Mesodermal cell (in vitro differentiated cells): ENCODE measurements at regions not wholly inside any gene's neighbourhood (a gene's known extent, or its start where the extent isn't known, plus 50 kb on each side); places are given as distances from the start of the nearest gene placed in this dataset.

Experiments
- H3K27ac ChIP-seq: 2 replicates; pipeline ENCODE4 v1.7.0; 2013; ENCODE audit warnings: mild to moderate bottlenecking, low read depth, low read length, moderate library complexity; ENCODE audit not compliant: severe bottlenecking
- H3K36me3 ChIP-seq: 2 replicates; pipeline ENCODE4 v1.7.1; 2013; ENCODE audit warnings: mild to moderate bottlenecking, low read length, moderate library complexity; ENCODE audit not compliant: control insufficient read depth, insufficient read depth
- H3K4me1 ChIP-seq: one replicate; pipeline ENCODE4 v1.7.1; 2013; ENCODE audit warnings: mild to moderate bottlenecking, low read length; ENCODE audit not compliant: insufficient read depth, control insufficient read depth, poor library complexity, severe bottlenecking
- H3K4me3 ChIP-seq: 2 replicates; pipeline ENCODE4 v1.7.0; 2013; ENCODE audit warnings: low read length, control low read depth, mild to moderate bottlenecking; ENCODE audit not compliant: insufficient read depth, poor library complexity, severe bottlenecking; ENCODE audit errors: extremely low read depth
- H3K9me3 ChIP-seq: 2 replicates; pipeline ENCODE4 v1.7.1; 2013; ENCODE audit warnings: mild to moderate bottlenecking, low read length, moderate library complexity; ENCODE audit not compliant: control insufficient read depth
- WGBS, 2 experiments: methylation state at CpG; one replicate each; pipeline ENCODE4 v1.1.5; 2013; ENCODE audit warnings: missing lambda C conversion rate in 2 of 2; ENCODE audit not compliant: insufficient coverage in 2 of 2; 5-methylcytosine and 5-hydroxymethylcytosine counted together

- Histone ChIP-seq H3K4me3 (no peak overlapping the region), H3K9me3 (no peaks in the 10 kb centered on the region), H3K36me3 (no peaks in the 10 kb centered on the region), H3K27ac (no peak overlapping the region), H3K4me1 (no peaks in the 10 kb centered on the region)
- no CpG with 5 or more reads among the region's 1 CpG for WGBS, 2 experiments
These were observed 74.1 kb downstream of the DIPK2A start for GRCh38 chr3:144045766-144046165.

GRCh38 chr3:144049374-144049773 is 77.8 kb downstream of the DIPK2A start:
- no peaks in the 10 kb centered on the region for H3K9me3 ChIP-seq
- H3K36me3 ChIP-seq: no peaks in the 10 kb centered on the region
- H3K4me1 ChIP-seq: no peaks in the 10 kb centered on the region
- H3K4me3 ChIP-seq: no peak overlapping the region
- 90 to 100% methylated on average over 2 of the region's 5 CpGs for WGBS, 2 experiments
- H3K27ac ChIP-seq: no peak overlapping the region

DNA sequence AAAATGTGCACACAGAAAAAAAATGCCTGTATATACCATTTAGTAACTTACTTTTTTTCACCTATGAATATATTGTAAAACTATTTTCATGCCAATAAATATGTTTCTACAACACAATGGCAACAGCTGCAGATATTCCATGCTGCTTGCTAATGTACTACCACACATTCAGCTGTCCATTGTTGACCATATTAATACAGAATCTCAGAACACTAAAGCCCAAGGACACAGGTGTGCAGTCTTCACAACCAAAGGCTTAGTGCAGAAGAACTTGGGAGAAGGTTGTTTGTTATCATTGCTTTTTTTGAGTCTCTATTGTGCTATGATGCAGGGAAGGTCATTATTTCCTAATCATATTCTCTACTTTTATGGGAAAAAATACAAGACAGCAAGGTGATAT is 79.6 kb downstream of the DIPK2A start:
- Histone ChIP-seq H3K36me3 (no peaks in the 10 kb centered on the region), H3K4me3 (no peak overlapping the region), H3K9me3 (no peaks in the 10 kb centered on the region), H3K27ac (no peak overlapping the region), H3K4me1 (peaks cover 3% of the 10 kb centered on the region)

- Histone ChIP-seq H3K27ac (no peak overlapping the region), H3K9me3 (no peaks in the 10 kb centered on the region), H3K36me3 (no peaks in the 10 kb centered on the region), H3K4me1 (peaks cover 3% of the 10 kb centered on the region), H3K4me3 (no peak overlapping the region)
These were observed 80.7 kb downstream of the DIPK2A start for GRCh38 chr3:144052275-144052674.

GRCh38 chr3:144053121-144053520 is 81.5 kb downstream of the DIPK2A start:
- 100% methylated on average over 1 of the region's 1 CpG; no CpG with 5 or more reads in 1 of the 2 experiments for WGBS, 2 experiments
- Histone ChIP-seq H3K36me3 (no peaks in the 10 kb centered on the region), H3K4me3 (no peak overlapping the region), H3K4me1 (peaks cover 3% of the 10 kb centered on the region), H3K9me3 (no peaks in the 10 kb centered on the region), H3K27ac (no peak overlapping the region)

DNA sequence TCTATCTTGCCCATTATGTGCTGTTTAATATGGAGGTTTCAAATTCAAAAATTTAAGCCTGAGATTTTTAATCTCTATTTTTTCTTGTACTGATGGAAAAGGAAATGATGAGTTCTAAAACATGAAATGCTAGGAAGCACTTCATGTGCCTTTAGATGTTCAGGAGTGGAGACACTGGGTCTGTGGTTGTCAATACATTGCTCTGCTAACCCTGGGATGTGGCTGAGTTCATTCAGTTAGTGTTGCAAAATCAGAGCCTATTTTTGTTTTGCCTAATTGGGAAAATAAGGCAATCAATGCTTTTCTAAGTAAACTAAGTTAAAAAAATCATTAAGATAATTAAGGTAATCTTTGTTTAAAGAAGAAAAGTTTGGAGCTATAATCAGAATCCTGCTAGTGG is 83.1 kb downstream of the DIPK2A start:
- H3K4me3 ChIP-seq: no peak overlapping the region
- no peaks in the 10 kb centered on the region for H3K36me3 ChIP-seq
- peaks cover 3% of the 10 kb centered on the region for H3K4me1 ChIP-seq
- H3K27ac ChIP-seq: no peak overlapping the region
- no peaks in the 10 kb centered on the region for H3K9me3 ChIP-seq

GRCh38 chr3:144055604-144056003 is 84.0 kb downstream of the DIPK2A start:
- H3K9me3 ChIP-seq: no peaks in the 10 kb centered on the region
- H3K27ac ChIP-seq: no peak overlapping the region
- H3K4me1 ChIP-seq: peaks cover 3% of the 10 kb centered on the region
- WGBS, 2 experiments: no CpG with 5 or more reads among the region's 1 CpG
- H3K36me3 ChIP-seq: no peaks in the 10 kb centered on the region
- H3K4me3 ChIP-seq: no peak overlapping the region

DNA sequence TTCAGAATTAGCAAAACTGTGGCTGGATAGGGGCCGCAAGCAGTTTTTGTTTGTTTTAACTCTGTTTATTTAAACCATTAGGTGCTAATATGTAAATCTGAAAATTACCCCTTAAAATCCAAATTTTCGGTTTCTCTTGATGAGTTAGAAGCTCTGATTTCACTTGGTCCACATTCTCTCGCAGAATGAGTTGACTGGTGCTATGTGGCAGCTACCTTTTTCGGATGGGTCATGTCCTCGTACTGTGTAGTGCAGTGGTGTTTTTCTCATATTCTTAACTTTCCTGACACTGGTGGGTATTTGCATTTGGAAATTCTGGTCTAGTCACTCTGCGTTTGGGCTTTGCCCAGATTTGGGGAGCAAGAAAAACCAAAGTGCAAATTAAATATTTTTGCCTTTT is 87.1 kb downstream of the DIPK2A start:
- H3K9me3 ChIP-seq: no peaks in the 10 kb centered on the region
- H3K4me3 ChIP-seq: no peak overlapping the region
- peaks cover 3% of the 10 kb centered on the region for H3K4me1 ChIP-seq
- no CpG with 5 or more reads among the region's 6 CpGs for WGBS, 2 experiments
- no peak overlapping the region for H3K27ac ChIP-seq
- H3K36me3 ChIP-seq: no peaks in the 10 kb centered on the region

DNA sequence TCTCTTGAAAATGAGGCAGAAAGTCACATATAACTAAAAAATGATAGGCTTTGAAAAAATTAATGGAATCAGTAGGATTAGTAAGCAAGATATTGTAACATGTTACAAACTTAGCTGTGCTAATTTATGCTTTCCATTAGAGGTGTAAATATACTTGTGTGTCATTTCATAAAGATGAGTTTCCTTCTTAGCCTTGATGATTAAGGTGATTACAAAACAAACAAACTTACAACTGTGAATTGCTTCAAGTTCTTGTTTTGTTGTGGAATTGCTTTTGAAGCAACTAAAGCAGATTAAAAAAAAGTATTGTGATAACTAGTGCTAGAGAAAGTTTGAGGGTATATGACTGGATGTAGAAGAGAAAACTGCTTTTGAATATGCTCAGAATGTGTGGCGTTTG is 87.9 kb downstream of the DIPK2A start:
- no peaks in the 10 kb centered on the region for H3K9me3 ChIP-seq
- H3K27ac ChIP-seq: no peak overlapping the region
- H3K4me1 ChIP-seq: peaks cover 3% of the 10 kb centered on the region
- no CpG with 5 or more reads among the region's 1 CpG for WGBS, 2 experiments
- H3K4me3 ChIP-seq: no peak overlapping the region
- H3K36me3 ChIP-seq: no peaks in the 10 kb centered on the region

DNA sequence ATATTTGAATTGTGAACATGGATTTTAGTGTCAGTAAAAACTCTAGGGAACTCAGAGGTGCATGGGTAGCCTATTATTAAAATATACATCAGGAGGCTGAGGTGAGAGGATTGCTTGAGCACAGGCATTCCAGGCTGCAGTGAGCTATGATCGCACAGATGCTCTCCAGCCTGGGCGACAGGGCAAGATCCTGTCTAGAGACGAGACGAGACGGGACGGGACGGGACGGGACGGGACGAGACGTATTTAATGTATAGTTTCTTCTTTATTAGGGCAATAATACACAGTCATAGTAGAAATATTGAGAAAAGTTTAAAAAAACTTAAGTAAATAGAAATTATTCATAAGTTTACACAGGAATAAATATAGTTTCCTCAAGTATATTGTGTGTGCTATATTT is 89.3 kb downstream of the DIPK2A start:
- no peak overlapping the region for H3K4me3 ChIP-seq
- H3K9me3 ChIP-seq: no peaks in the 10 kb centered on the region
- no peak overlapping the region for H3K27ac ChIP-seq
- peaks cover 2% of the 10 kb centered on the region for H3K4me1 ChIP-seq
- 83% methylated on average over 5 of the region's 11 CpGs; no CpG with 5 or more reads in 1 of the 2 experiments for WGBS, 2 experiments
- H3K36me3 ChIP-seq: no peaks in the 10 kb centered on the region

DNA sequence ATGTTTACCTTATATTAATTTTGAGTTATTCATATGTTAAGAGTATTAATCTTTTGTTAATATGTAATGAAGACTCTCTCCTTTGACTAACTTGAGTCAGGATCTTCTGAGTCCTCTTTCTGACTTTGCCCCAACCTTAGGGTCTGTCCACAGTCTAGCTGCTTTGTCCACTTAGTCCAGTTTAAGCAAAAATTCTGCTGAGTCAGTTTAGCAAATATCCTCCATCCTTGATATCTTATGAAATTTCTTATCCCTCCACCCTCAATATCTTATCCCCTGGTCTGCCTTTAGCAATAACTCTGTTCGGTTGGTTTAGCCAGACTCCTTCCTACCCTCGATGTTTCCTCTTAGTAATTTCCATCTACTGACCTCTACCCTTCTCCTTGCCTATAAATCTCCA is 91.7 kb downstream of the DIPK2A start:
- 100% methylated on average over 1 of the region's 2 CpGs; no CpG with 5 or more reads in 1 of the 2 experiments for WGBS, 2 experiments
- Histone ChIP-seq H3K4me3 (no peak overlapping the region), H3K27ac (no peak overlapping the region), H3K9me3 (no peaks in the 10 kb centered on the region), H3K36me3 (no peaks in the 10 kb centered on the region), H3K4me1 (no peaks in the 10 kb centered on the region)

DNA sequence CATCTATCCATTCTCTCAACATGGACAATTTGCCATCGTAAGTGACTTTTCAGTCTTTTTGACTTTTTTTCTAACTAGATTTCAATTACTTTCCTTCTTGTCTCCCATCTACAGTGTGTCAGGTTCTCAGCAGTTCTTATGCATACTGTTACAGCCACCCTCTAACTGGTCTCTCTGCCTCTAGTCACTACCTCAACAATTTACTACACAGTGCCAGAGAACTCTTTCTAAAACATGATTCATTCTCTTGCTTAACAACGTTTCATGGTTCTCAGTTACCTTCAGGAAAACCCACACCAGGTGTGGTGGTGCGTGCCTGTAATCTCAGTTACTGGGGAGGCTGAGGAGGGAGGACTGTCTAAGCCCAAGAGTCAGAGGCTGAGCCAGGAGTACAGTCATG is 95.4 kb downstream of the DIPK2A start:
- WGBS, 2 experiments: 94 to 100% methylated on average over 1 of the region's 3 CpGs
- Histone ChIP-seq H3K4me3 (no peak overlapping the region), H3K4me1 (no peaks in the 10 kb centered on the region), H3K27ac (no peak overlapping the region), H3K9me3 (peaks cover 9% of the 10 kb centered on the region), H3K36me3 (no peaks in the 10 kb centered on the region)
